HCT116 (cell line): ENCODE measurements at regions not wholly inside any gene's neighbourhood (a gene's known extent, or its start where the extent isn't known, plus 50 kb on each side); places are given as distances from the start of the nearest gene placed in this dataset.

Experiments
- ATF3 ChIP-seq: IDR thresholded peaks from 2 replicates; pipeline ENCODE4 v1.6.1; 2012
- EZH2 ChIP-seq: fragments of 200-600 bp; sonication (generic); IDR thresholded peaks from 2 replicates; pipeline ENCODE4 v1.6.1; 2017; ENCODE audit warnings: antibody characterized with exemption, mixed run types
- FOSL1 ChIP-seq: IDR thresholded peaks from 2 replicates; pipeline ENCODE4 v1.6.1; 2012; ENCODE audit warnings: low read depth
- POLR2A ChIP-seq: IDR thresholded peaks from 2 replicates; pipeline ENCODE4 v1.7.0; 2011; ENCODE audit warnings: borderline replicate concordance; ENCODE audit not compliant: insufficient read depth, insufficient read length; ENCODE audit errors: extremely low read depth
- POLR2AphosphoS5 ChIP-seq: IDR thresholded peaks from 2 replicates; pipeline ENCODE4 v1.6.1; 2011; ENCODE audit warnings: mild to moderate bottlenecking, low read depth, low read length, moderate library complexity
- REST ChIP-seq: IDR thresholded peaks from 2 replicates; pipeline ENCODE4 v1.6.1; 2012; ENCODE audit warnings: low read depth
- TF ChIP-seq, protein P1 (sequence below): IDR thresholded peaks from 2 replicates; pipeline ENCODE4 v1.6.1; 2012
- TF ChIP-seq, protein P2 (sequence below), 3 experiments: fragments of 200-600 bp in 1 of 3; sonication (generic) in 1 of 3; IDR thresholded peaks in 2 of 3; conservative IDR thresholded peaks in 1 of 3; 2 replicates each; pipeline ENCODE4 v1.5.1; 2012 to 2017; ENCODE audit warnings: low read depth in 2 of 3, low read length in 2 of 3, antibody characterized with exemption in 1 of 3, borderline replicate concordance in 1 of 3, control low read depth in 1 of 3, mild to moderate bottlenecking in 1 of 3, mixed read lengths in 1 of 3, mixed run types in 1 of 3, moderate library complexity in 1 of 3; ENCODE audit not compliant: insufficient read depth in 1 of 3

GRCh38 chr14:99069946-99070345 is 202.1 kb downstream of the BCL11B start:
- TF ChIP-seq ATF3 (no peak), FOSL1 (no peak), POLR2A (no peak), POLR2AphosphoS5 (no peak), REST (no peak), EZH2 (no peak)
- TF ChIP-seq, protein P1, sequence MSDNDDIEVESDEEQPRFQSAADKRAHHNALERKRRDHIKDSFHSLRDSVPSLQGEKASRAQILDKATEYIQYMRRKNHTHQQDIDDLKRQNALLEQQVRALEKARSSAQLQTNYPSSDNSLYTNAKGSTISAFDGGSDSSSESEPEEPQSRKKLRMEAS, result no peak
- TF ChIP-seq, protein P2, sequence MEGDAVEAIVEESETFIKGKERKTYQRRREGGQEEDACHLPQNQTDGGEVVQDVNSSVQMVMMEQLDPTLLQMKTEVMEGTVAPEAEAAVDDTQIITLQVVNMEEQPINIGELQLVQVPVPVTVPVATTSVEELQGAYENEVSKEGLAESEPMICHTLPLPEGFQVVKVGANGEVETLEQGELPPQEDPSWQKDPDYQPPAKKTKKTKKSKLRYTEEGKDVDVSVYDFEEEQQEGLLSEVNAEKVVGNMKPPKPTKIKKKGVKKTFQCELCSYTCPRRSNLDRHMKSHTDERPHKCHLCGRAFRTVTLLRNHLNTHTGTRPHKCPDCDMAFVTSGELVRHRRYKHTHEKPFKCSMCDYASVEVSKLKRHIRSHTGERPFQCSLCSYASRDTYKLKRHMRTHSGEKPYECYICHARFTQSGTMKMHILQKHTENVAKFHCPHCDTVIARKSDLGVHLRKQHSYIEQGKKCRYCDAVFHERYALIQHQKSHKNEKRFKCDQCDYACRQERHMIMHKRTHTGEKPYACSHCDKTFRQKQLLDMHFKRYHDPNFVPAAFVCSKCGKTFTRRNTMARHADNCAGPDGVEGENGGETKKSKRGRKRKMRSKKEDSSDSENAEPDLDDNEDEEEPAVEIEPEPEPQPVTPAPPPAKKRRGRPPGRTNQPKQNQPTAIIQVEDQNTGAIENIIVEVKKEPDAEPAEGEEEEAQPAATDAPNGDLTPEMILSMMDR (IDR thresholded peaks at IDR 0.05 in 2 of 3, conservative IDR thresholded peaks at IDR 0.05 in 1 of 3; ENCODE audit: borderline replicate concordance in 1 of 3, insufficient read depth in 1 of 3, low read depth in 2 of 3, low read length in 2 of 3), result no peak
